NCI-H748 treated with DMSO at 0.1 percent for 48 hours (cell line): ENCODE measurements at regions not wholly inside any gene's neighbourhood (a gene's known extent, or its start where the extent isn't known, plus 50 kb on each side); places are given as distances from the start of the nearest gene placed in this dataset.
"Not testable (repeated sequence)": the region's sequence is repeated elsewhere in the genome, so short reads cannot be mapped to it uniquely, and the experiment has no call there.

Experiments
- DNase-seq: peaks from one replicate; lab custom pipeline; 2025; lab: John Stamatoyannopoulos, UW

GRCh38 chr15:20191508-20192125 lies 350.0 kb downstream of the GOLGA6L6 start:
- DNase-seq, result not testable (repeated sequence)

- not testable (repeated sequence) for DNase-seq
Measured at GRCh38 chr15:20188611-20189010, 353.0 kb downstream of the GOLGA6L6 start.

- DNase-seq, result not testable (repeated sequence)
Measured at GRCh38 chr15:20187370-20188355, 353.9 kb downstream of the GOLGA6L6 start.

GRCh38 chr15:20184879-20185278 lies 356.7 kb downstream of the GOLGA6L6 start:
- not testable (repeated sequence) for DNase-seq

GRCh38 chr15:20168221-20168620 lies 373.4 kb downstream of the GOLGA6L6 start:
- DNase-seq, result not testable (repeated sequence)

GRCh38 chr15:20153528-20153927 lies 388.1 kb downstream of the GOLGA6L6 start:
- not testable (repeated sequence) for DNase-seq

- not testable (repeated sequence) for DNase-seq
Measured at GRCh38 chr15:20148679-20149078, 392.9 kb downstream of the GOLGA6L6 start.

- not testable (repeated sequence) for DNase-seq
Measured at GRCh38 chr15:20148008-20148407, 393.6 kb downstream of the GOLGA6L6 start.

- DNase-seq, result not testable (repeated sequence)
Measured at GRCh38 chr15:20144333-20145036, 397.1 kb downstream of the GOLGA6L6 start.

- not testable (repeated sequence) for DNase-seq
Measured at GRCh38 chr15:20142906-20143305, 398.7 kb downstream of the GOLGA6L6 start.

GRCh38 chr15:20142410-20142809 lies 399.2 kb downstream of the GOLGA6L6 start:
- DNase-seq, result not testable (repeated sequence)

GRCh38 chr15:20124668-20125067 lies 416.9 kb downstream of the GOLGA6L6 start:
- not testable (repeated sequence) for DNase-seq

- DNase-seq, result no peak
Measured at GRCh38 chr15:20106026-20106425, 435.6 kb downstream of the GOLGA6L6 start.

- not testable (repeated sequence) for DNase-seq
Measured at GRCh38 chr15:20105011-20105990, 436.3 kb downstream of the GOLGA6L6 start.

- DNase-seq, result not testable (repeated sequence)
Measured at GRCh38 chr15:20104551-20104950, 437.0 kb downstream of the GOLGA6L6 start.

- not testable (repeated sequence) for DNase-seq
Measured at GRCh38 chr15:20102862-20103261, 438.7 kb downstream of the GOLGA6L6 start.

- not testable (repeated sequence) for DNase-seq
Measured at GRCh38 chr15:20102209-20102608, 439.4 kb downstream of the GOLGA6L6 start.

GRCh38 chr15:20101281-20101680 lies 440.3 kb downstream of the GOLGA6L6 start:
- not testable (repeated sequence) for DNase-seq

- DNase-seq, result not testable (repeated sequence)
Measured at GRCh38 chr15:20100604-20101270, 440.9 kb downstream of the GOLGA6L6 start.

- DNase-seq, result not testable (repeated sequence)
Measured at GRCh38 chr15:20095699-20096303, 445.8 kb downstream of the GOLGA6L6 start.
